Thyroid gland (tissue), 4 donors: ENCODE measurements at regions not wholly inside any gene's neighbourhood (a gene's known extent, or its start where the extent isn't known, plus 50 kb on each side); places are given as distances from the start of the nearest gene placed in this dataset.

Source experiments
- POLR2A ChIP-seq, 2 donors: fragments of 450-650 bp; IDR thresholded peaks; one replicate each; pipeline ENCODE4 v1.6.1; 2017; ENCODE audit warnings: antibody characterized with exemption in 2 of 2, mild to moderate bottlenecking in 2 of 2, moderate library complexity in 1 of 2
- TF ChIP-seq, protein P1 (sequence below), 6 experiments: fragments of 200-600 bp in 3 of 6; fragments of 450-650 bp in 3 of 6; sonication (generic) in 3 of 6; IDR thresholded peaks; one replicate each; pipeline ENCODE4 v1.5.1; 2016 to 2019; ENCODE audit warnings: antibody characterized with exemption in 6 of 6, mild to moderate bottlenecking in 2 of 6, inconsistent platforms in 1 of 6, moderate library complexity in 1 of 6

DNA sequence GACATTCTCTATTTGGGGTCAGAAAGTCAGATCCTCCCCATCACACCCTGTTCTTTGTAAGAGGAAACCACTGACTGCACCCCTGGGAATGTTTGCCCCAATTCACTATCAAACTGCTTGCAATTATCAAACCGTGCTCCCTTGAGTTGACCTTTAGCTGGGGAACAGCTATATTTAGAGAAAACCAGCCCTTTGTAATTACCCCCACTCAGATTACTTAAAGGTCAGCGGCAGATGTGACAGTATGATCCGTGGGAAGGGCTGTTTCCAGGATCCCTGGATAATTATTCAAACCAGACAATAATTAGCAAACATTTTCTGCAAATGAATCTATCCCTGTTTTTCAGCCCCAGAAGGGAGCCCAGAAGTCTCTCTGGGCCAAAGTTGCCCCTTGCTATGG, 242.7 kb downstream of the RRAGC start:
- TF ChIP-seq, protein P1, sequence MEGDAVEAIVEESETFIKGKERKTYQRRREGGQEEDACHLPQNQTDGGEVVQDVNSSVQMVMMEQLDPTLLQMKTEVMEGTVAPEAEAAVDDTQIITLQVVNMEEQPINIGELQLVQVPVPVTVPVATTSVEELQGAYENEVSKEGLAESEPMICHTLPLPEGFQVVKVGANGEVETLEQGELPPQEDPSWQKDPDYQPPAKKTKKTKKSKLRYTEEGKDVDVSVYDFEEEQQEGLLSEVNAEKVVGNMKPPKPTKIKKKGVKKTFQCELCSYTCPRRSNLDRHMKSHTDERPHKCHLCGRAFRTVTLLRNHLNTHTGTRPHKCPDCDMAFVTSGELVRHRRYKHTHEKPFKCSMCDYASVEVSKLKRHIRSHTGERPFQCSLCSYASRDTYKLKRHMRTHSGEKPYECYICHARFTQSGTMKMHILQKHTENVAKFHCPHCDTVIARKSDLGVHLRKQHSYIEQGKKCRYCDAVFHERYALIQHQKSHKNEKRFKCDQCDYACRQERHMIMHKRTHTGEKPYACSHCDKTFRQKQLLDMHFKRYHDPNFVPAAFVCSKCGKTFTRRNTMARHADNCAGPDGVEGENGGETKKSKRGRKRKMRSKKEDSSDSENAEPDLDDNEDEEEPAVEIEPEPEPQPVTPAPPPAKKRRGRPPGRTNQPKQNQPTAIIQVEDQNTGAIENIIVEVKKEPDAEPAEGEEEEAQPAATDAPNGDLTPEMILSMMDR (IDR thresholded peaks at IDR 0.05) = no peak
- TF ChIP-seq POLR2A (IDR thresholded peaks at IDR 0.05) = no peak
